ENCODE measurements at regions not wholly inside any gene's neighbourhood (a gene's known extent, or its start where the extent isn't known, plus 50 kb on each side); places are given as distances from the start of the nearest gene placed in this dataset.
"Not testable (repeated sequence)": the region's sequence is repeated elsewhere in the genome, so short reads cannot be mapped to it uniquely, and the experiment has no call there.

DNA sequence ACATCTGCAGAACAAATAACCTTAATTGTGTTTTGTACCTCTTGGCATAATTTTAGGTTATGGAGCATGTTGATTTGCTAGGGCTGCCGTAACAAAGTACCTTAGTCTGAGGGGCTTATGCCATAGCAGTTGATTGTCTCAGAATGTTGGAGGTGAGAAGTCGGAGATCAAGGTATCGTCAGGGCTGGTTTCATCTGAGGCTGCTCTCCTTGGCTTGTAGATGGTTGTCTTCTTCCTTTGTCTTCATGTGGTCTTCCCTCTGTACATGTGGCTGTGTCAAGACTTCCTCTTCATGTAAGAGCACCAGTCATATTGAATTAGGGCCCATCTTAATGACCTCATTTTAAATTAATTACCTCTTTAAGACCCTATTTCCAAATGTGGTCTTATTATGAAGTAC lies 64.4 kb upstream of the PTHLH start:
- Histone ChIP-seq H3K4me1 (no peaks in the 10 kb centered on the region), H3K9me3 (replicated peaks) (no peaks in the 10 kb centered on the region), H3K27ac (replicated peaks) (no peak overlapping the region), H3K4me3 (no peak overlapping the region), H3K36me3 (no peaks in the 10 kb centered on the region), H3K27me3 (ENCODE audit: low read depth) (no peaks in the 10 kb centered on the region)
- TF ChIP-seq, protein P1, sequence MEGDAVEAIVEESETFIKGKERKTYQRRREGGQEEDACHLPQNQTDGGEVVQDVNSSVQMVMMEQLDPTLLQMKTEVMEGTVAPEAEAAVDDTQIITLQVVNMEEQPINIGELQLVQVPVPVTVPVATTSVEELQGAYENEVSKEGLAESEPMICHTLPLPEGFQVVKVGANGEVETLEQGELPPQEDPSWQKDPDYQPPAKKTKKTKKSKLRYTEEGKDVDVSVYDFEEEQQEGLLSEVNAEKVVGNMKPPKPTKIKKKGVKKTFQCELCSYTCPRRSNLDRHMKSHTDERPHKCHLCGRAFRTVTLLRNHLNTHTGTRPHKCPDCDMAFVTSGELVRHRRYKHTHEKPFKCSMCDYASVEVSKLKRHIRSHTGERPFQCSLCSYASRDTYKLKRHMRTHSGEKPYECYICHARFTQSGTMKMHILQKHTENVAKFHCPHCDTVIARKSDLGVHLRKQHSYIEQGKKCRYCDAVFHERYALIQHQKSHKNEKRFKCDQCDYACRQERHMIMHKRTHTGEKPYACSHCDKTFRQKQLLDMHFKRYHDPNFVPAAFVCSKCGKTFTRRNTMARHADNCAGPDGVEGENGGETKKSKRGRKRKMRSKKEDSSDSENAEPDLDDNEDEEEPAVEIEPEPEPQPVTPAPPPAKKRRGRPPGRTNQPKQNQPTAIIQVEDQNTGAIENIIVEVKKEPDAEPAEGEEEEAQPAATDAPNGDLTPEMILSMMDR (IDR thresholded peaks at IDR 0.05; ENCODE audit: borderline replicate concordance) = no peak
- no peak for DNase-seq
- intact Hi-C loops (cut with micrococcal nuclease) = no loop called here

DNA sequence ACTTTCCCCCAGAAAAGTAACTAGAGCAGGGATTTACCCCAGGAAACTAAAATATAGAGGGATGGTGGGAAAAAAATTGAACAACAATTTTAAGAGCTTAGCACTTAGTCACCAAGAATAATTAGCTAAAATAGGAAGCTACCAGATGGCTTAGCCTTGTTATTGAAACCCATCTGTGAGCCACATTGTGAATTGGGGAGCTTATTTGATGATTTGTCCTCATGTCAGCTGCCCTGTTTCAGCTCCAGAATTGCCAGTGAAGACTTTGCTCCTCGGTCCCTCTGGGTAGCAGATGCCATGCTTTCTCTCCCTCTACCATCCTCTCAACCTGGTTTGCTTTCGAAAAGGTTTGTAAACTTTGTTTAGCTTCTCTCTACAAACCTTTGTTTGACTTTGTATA lies 67.7 kb upstream of the PTHLH start:
- no peaks in the 10 kb centered on the region for H3K4me1 ChIP-seq
- DNase-seq = no peak
- H3K9me3 ChIP-seq (replicated peaks) = no peaks in the 10 kb centered on the region
- H3K27me3 ChIP-seq (ENCODE audit: low read depth) = no peaks in the 10 kb centered on the region
- H3K36me3 ChIP-seq = no peaks in the 10 kb centered on the region
- TF ChIP-seq, protein P1 (IDR thresholded peaks at IDR 0.05; ENCODE audit: borderline replicate concordance) = no peak
- H3K4me3 ChIP-seq = no peak overlapping the region
- no peak overlapping the region for H3K27ac ChIP-seq (replicated peaks)
- intact Hi-C loops (cut with micrococcal nuclease) = no loop called here

DNA sequence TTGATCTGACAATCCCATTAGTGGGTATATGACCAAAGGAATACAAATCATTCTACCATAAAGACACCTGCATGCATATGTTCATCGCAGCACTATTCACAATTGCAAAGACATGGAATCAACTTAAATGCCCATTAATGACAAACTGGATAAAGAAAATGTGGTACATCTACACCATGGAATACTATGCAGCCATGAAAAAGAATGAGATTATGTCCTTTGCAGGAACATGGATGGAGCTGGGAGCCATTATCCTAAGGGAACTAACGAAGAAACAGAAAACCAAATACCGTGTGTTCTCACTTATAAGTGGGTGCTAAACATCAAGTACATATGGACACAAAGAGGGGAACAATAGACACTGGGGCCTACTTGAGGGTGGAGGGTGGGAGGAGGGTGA lies 74.1 kb upstream of the PTHLH start:
- DNase-seq; H3K9me3 ChIP-seq (replicated peaks); H3K4me1 ChIP-seq; H3K27ac ChIP-seq (replicated peaks); H3K27me3 ChIP-seq (ENCODE audit: low read depth); H3K36me3 ChIP-seq; H3K4me3 ChIP-seq; intact Hi-C loops (cut with micrococcal nuclease): not testable (repeated sequence)

DNA sequence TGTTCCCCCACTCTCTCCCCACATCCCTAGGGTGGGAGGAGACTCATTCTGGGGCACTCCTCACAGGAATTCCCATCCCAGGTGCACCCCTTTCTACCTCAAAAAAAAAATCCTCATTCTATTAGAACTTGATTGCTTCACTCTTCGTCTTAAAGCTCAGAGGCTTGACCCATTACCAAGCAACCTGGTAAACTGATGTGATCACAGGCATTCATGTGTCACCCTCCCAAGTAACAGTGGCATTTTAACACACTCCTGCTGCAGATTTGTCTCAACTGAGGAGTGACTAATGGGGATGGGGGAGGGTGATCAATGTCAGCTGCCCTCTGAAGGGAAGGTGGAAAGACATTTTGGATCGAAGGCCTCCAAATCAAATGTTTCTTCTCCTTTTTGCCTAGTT lies 78.1 kb upstream of the PTHLH start:
- peaks cover 7% of the 10 kb centered on the region for H3K9me3 ChIP-seq (replicated peaks)
- intact Hi-C loops (cut with micrococcal nuclease) = no loop called here
- no peak overlapping the region for H3K27ac ChIP-seq (replicated peaks)
- TF ChIP-seq, protein P1 (IDR thresholded peaks at IDR 0.05; ENCODE audit: borderline replicate concordance) = no peak
- H3K27me3 ChIP-seq (ENCODE audit: low read depth) = no peaks in the 10 kb centered on the region
- H3K4me3 ChIP-seq = no peak overlapping the region
- H3K36me3 ChIP-seq = no peaks in the 10 kb centered on the region
- H3K4me1 ChIP-seq = peaks cover 6% of the 10 kb centered on the region
- no peak for DNase-seq

DNA sequence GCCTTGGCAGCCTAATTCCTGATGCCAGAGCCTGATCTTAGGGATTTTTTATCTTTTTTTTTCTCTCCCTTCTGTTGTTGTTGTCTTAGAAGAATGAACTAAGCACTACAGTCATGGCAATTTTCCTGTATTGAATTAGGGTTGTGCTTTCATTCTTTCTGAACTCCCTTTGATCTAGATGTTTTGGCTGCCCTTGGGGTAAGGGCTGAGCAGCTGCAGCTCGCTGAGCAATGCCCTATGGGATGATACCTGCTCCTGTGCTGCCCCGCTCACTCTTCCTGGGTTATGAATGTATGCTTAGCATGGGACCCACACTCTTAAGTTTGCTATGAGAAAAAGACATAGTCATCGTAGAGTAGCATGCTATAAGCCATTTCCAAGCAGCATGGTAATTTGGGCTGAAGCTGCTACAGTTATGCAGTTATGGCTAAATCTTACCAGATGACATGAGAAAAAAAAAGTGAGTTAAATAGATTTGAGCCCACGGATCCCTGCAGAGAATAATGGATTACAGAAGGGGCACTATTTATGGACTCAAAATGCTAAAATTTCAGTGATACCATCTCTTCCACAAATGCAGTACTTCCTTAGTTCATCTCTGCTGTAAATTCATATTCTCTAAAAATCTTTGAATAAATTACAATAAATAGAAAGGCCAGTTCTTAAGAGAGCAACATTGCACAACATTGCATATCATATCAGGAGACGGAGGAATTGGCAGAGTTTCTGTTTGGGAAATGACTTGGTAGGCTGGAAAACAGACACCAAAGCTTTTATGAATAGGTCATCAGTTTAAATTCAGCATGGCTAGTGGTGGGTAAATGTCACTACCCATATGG lies 79.2 kb upstream of the PTHLH start:
- Histone ChIP-seq H3K9me3 (replicated peaks) (peaks cover 1% of the 10 kb centered on the region), H3K27ac (replicated peaks) (peak overlapping the region; percentile 9), H3K36me3 (no peaks in the 10 kb centered on the region), H3K4me1 (peaks cover 6% of the 10 kb centered on the region), H3K27me3 (ENCODE audit: low read depth) (no peaks in the 10 kb centered on the region), H3K4me3 (no peak overlapping the region)
- TF ChIP-seq, protein P1 (IDR thresholded peaks at IDR 0.05; ENCODE audit: borderline replicate concordance) = no peak
- intact Hi-C loops (cut with micrococcal nuclease) = no loop called here
- no peak for DNase-seq

DNA sequence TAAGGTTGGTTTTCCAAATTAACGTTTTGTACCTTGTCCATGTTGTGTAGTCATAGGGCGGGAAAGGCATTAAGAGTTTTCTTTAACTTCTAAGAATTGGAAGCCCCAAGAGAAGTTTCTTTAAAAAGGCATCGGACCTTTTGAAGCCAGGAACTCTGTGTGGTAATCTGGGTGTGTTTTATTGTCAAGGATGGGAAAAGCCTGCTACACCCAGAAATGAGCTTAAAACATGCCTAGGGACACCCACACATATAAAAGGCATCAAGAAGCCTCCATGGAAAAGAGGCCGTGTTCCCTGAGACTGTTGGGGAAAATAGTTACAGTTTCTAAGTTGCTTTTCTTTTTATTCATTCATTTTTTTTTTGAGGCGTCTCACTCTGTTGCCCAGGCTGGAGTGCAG lies 81.0 kb upstream of the PTHLH start:
- Histone ChIP-seq H3K4me3 (no peak overlapping the region), H3K9me3 (replicated peaks) (no peaks in the 10 kb centered on the region), H3K4me1 (peaks cover 6% of the 10 kb centered on the region), H3K36me3 (no peaks in the 10 kb centered on the region), H3K27ac (replicated peaks) (no peak overlapping the region), H3K27me3 (ENCODE audit: low read depth) (no peaks in the 10 kb centered on the region)
- TF ChIP-seq, protein P1 (IDR thresholded peaks at IDR 0.05; ENCODE audit: borderline replicate concordance) = no peak
- DNase-seq = no peak
- intact Hi-C loops (cut with micrococcal nuclease) = no loop called here
